ENCODE measurements at regions not wholly inside any gene's neighbourhood (a gene's known extent, or its start where the extent isn't known, plus 50 kb on each side); places are given as distances from the start of the nearest gene placed in this dataset.

- peaks cover 21% of the 10 kb centered on the region for H3K27me3 ChIP-seq (ENCODE audit: control insufficient read depth, insufficient read depth, low read length)
- DNase-seq (ENCODE audit: low read depth): no peak
- H3K4me3 ChIP-seq (ENCODE audit: low read depth, low read length): no peak overlapping the region
- TF ChIP-seq CTCF (IDR thresholded peaks at IDR 0.05; ENCODE audit: insufficient read depth, low read length, poor library complexity, severe bottlenecking): no peak
- no peaks in the 10 kb centered on the region for H3K36me3 ChIP-seq (ENCODE audit: control insufficient read depth, insufficient read depth, low read length)
Measured at GRCh38 chr1:30639881-30640452, 83.4 kb downstream of the MATN1 start.

DNA sequence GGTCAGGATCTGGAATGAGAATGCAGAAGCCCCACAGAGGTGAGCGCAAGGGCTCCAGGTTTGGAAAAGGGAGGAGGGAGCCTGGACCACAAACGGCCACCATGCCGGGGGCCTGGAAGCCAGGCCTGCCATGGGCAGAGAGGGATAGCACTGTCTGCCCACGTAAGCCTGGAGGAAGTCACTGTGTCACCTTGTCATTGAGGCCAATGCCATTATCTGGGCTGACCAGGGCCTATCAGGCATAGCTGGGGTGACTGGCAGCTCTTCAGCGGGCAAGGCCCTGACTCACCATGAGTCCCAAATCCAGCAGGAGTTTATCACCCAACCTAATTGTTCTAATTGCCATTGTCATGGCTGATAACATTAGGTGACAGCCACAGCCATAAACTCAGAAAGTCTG is 84.6 kb downstream of the MATN1 start:
- no peak for TF ChIP-seq CTCF (IDR thresholded peaks at IDR 0.05; ENCODE audit: insufficient read depth, low read length, poor library complexity, severe bottlenecking)
- Histone ChIP-seq H3K36me3 (ENCODE audit: control insufficient read depth, insufficient read depth, low read length) (no peaks in the 10 kb centered on the region), H3K4me3 (ENCODE audit: low read depth, low read length) (no peak overlapping the region), H3K27me3 (ENCODE audit: control insufficient read depth, insufficient read depth, low read length) (peaks cover 19% of the 10 kb centered on the region)
- no peak for DNase-seq (ENCODE audit: low read depth)

GRCh38 chr1:30638086-30638485 is 85.3 kb downstream of the MATN1 start:
- Histone ChIP-seq H3K36me3 (ENCODE audit: control insufficient read depth, insufficient read depth, low read length) (no peaks in the 10 kb centered on the region), H3K4me3 (ENCODE audit: low read depth, low read length) (no peak overlapping the region), H3K27me3 (ENCODE audit: control insufficient read depth, insufficient read depth, low read length) (peaks cover 18% of the 10 kb centered on the region)
- TF ChIP-seq CTCF (IDR thresholded peaks at IDR 0.05; ENCODE audit: insufficient read depth, low read length, poor library complexity, severe bottlenecking): no peak
- DNase-seq (ENCODE audit: low read depth): no peak

- no peak for TF ChIP-seq CTCF (IDR thresholded peaks at IDR 0.05; ENCODE audit: insufficient read depth, low read length, poor library complexity, severe bottlenecking)
- DNase-seq (ENCODE audit: low read depth): no peak
- no peak overlapping the region for H3K4me3 ChIP-seq (ENCODE audit: low read depth, low read length)
- H3K27me3 ChIP-seq (ENCODE audit: control insufficient read depth, insufficient read depth, low read length): peaks cover 11% of the 10 kb centered on the region
- no peaks in the 10 kb centered on the region for H3K36me3 ChIP-seq (ENCODE audit: control insufficient read depth, insufficient read depth, low read length)
Measured at GRCh38 chr1:30637183-30637980, 86.0 kb downstream of the MATN1 start.

DNA sequence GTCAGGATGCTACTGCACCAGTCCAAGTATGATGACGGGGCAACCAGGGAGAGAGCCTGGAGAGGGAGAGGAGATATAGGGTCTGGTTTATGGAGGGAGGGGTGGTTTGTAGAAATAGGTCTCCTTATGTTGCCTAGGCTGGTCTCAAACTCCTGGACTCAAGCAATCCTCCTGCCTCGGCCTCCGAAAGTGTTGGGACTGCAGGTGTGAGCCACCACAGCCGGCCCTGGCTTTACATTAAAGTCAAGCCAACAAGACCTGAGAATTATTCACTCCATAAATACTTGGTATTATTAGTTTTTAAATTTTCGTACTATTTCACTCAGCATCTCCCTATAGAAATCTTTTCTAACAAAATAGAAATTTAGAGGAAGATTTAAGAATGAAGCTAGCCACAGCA is 86.8 kb downstream of the MATN1 start:
- H3K36me3 ChIP-seq (ENCODE audit: control insufficient read depth, insufficient read depth, low read length): no peaks in the 10 kb centered on the region
- no peak for DNase-seq (ENCODE audit: low read depth)
- H3K4me3 ChIP-seq (ENCODE audit: low read depth, low read length): no peak overlapping the region
- no peak for TF ChIP-seq CTCF (IDR thresholded peaks at IDR 0.05; ENCODE audit: insufficient read depth, low read length, poor library complexity, severe bottlenecking)
- peaks cover 7% of the 10 kb centered on the region for H3K27me3 ChIP-seq (ENCODE audit: control insufficient read depth, insufficient read depth, low read length)

All from kidney epithelial cell (primary cell).